Hepatic stellate cell (primary cell): ENCODE measurements at regions not wholly inside any gene's neighbourhood (a gene's known extent, or its start where the extent isn't known, plus 50 kb on each side); places are given as distances from the start of the nearest gene placed in this dataset.
"Not testable (repeated sequence)": the region's sequence is repeated elsewhere in the genome, so short reads cannot be mapped to it uniquely, and the experiment has no call there.

Source experiments
- DNase-seq: peaks from one replicate; pipeline ENCODE4 v3.0.0; 2011; ENCODE audit warnings: low spot score

DNA sequence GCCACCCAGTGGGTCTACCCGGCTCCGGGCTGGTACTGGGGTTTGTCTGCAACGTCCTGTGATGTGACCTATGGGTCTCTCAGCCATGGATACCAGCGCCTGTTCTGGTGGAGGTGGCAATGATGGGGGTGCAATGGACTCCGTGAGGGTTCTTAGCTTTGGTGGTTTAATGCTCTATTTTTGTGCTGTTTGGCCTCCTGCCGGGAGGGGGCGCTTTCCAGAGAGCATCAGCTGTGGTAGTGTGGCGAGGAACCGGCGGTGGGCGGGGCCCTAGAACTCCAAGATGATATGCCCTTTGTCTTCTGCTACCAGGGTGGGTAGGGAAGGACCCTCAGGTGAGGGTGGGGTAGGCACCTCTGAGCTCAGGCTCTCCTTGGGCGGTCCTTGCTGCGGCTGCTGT, 324.1 kb upstream of the ZFP42 start:
- not testable (repeated sequence) for DNase-seq

DNA sequence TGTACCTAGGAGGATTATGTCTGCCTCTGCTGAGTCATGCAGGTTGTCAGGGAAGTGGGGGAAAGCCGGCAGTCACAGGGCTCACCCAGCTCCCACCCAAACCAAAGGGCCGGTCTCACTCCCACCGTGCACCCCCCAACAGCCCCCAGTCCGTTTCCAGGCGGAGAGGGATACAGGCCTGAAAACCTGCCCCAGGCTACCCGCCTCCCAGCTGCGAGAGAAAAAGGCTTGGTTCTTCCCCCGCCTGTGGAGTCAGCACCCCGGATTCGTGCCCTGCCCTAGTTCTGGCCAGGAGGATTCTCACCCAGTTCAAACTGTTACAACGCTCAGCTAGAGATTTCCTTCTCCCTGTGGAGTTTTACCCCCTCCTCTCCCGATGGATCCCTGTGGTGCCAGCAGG, 323.6 kb upstream of the ZFP42 start:
- DNase-seq = not testable (repeated sequence)

DNA sequence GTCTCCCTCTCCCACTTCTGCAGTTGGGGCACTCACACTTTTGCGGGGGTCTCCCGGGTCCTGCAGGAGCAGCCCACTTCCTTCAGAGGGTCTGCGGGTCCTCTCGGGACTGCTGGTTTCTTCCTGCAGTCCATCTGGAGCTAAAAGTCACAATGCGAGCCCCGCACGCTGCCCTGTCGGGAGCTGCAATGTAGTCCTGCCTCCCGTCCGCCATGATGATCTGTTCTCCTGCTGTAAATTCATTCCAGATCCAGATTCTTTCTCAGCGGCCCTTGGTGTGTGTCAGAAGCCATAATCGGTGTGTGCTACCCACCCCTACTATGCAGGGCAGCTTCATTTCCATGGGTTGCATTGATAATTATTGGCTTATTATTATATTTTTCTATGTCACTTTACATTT, 323.0 kb upstream of the ZFP42 start:
- not testable (repeated sequence) for DNase-seq

DNA sequence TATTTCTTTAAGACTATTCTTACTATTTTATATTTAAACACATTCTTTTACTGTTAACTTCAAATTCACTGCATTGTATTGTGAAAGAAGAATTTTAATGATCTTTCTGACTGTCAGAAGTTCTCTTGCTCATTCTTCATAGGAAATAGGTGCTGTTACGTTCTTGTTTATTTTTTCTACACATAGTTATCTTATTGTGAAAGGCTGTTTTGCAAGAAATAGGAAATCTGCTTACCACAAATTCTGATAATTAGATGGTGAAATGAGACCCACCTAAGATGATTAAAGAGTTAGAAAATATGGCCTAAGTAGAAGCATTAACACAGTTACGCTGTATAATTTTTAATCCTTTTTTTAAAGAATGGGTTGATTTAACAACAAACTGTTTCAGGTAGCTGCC, 316.1 kb upstream of the ZFP42 start:
- no peak for DNase-seq

DNA sequence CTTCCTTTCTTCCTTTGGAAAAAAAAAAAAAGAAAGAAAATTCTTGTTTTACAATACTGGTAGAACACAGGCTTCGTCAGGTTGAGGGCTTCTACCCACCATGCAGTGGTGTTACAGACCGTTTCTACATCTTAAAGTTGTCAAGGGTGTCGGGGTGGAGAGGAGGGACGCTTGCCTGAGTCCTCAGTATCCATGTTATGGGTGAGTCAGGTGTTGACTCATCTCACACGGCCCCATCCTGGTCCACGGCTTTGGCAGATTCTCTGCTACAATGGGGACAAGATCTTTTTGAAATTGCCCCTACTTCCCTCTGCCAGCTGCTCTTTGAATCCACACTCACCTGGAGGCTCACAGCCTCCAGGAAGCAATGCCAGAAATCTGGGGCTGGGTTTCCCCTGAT, 310.3 kb upstream of the ZFP42 start:
- DNase-seq = no peak

DNA sequence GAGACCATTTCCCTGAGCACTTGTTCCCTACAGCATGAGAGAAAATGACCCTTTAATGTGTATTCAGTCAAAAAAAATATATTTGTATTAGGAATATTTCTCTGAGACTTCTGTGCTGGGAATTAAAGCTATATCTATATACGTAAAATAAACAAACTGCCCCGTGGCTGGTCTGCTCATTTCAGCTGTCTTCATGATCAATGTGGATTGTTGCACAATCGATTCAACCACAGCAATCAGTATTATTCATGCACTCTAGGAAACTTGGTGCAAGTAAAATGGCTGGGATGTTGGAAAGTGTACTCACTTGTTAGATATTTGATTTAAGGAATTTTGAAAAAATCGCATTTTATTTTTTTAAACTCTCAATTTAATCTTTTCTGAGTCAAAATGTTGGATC, 307.9 kb upstream of the ZFP42 start:
- DNase-seq = no peak

DNA sequence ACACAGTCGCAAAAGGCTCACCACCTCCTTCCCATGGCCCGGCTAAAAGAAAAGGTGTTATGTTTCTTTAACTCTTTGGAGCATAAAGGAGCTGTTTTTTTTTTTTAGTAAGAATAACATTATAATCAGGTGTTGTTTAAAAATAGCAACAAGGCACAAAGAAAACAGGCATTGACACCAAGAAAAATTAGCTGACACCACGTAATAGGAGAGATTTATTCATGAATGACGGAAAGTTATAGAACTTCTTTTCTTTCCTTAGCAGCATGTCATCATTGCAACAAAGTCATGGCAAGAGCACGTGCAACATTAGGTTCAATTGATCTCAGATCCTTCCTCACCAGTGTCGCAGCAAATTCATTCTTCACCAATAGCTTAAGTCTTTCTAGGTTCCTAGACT, 302.9 kb upstream of the ZFP42 start:
- DNase-seq = no peak

DNA sequence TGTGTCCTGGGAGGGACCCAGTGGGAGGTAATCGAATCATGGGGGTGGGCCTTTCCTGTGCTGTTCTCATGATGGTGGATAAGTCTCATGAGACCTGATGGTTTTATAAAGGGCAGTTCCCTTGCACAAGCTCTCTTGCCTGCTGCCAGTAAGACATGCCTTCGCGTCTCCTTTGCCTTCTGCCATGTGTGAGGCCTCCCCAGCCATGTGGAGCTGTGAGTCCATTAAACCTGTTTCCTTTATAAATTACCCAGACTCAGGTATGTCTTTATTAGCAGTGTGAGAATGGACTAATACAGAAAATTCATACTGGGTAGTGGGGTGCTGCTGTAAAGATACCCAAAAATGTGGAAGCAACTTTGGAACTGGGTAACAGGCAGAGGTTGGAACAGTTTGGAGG, 300.0 kb upstream of the ZFP42 start:
- not testable (repeated sequence) for DNase-seq

DNA sequence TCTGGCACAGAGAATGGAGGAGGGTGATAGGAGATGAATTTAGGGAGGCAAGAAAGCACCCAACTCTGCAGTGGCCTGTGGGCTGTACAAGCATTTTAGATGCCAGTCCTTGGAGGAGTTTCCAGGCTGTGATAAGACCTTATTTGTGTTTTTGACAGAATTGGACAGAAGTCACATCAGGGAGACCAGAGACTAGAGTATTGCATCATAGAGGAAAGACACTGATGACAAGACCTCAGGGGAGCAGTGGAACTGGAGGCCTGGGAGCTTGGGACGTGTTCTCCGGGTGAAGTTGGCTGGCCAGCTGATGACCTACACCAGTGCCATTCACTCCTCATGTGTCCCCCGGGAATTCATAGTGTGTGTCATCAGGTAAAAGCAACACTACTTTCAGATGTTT, 284.0 kb upstream of the ZFP42 start:
- no peak for DNase-seq

DNA sequence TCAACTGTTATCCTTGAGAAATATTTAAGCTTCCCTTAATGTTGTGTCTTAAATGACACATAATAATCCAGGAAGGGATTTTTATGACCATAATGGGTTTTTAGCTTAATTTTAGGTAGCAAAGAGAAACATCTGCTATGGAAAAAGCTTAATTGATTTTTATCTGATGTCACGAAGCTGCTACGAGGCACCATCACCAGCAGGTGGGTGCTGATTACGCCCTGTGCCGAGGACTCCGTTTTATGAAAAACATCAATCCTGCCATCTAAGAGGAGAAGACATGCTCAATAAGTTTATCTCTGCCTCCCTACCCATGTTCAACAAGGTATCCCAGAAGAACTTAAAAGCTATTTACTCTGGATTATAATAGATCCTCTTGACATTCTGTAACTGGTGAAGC, 280.6 kb upstream of the ZFP42 start:
- no peak for DNase-seq

DNA sequence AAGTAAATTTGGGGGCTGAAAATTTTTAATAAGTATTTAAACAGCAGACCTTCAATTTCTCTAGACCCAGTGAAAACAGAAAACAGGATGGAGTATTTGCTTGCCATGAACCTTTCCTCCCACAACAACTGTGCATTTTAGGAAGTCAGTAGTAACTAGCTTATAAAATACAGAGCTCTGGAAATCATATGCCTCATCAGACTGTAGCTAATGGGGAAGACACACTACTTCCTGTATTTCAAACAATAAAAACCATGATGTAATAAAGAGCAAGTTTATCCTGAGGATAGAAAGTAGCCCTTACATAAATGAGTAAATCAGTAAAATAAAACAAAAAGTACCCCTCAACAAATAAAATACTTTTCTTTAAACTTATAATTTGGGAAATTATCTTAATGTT, 280.1 kb upstream of the ZFP42 start:
- no peak for DNase-seq

DNA sequence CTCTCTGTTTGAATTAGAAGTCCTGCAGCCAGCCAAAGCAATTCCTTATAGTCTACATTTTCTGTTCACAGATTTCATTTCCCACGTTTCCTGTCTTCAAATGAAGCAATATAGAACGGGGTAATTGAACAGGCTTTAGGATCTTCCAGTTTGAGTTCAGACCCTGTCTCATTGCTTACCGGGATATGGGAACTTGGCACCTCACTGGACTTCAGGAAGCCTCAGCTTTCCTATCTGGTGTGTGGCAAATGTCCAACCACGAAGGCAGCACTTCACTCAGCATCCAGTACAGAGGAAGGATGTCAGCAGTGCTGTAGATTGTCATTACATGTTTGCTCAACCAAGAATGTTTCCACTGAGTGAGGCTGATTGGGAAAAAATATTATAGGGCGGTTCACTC, 271.1 kb upstream of the ZFP42 start:
- no peak for DNase-seq

DNA sequence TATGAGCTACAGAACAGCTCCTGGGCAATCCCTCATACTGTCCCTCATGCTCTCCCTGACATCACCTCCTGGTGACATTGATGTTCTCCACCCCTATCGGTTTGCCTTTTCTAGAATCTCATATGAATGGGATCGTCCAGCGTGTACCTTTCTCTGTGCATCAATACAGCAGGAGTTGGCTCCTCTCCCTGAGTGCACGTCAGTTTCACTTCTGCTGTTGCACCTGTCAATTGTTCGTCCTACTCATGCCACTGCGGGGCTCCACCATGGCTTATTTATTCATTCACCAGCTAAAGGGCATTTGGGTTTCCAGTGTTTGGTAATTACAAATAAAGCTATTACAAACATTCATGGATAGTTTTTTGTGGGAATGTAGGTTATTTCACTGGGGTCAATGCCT, 269.1 kb upstream of the ZFP42 start:
- no peak for DNase-seq

DNA sequence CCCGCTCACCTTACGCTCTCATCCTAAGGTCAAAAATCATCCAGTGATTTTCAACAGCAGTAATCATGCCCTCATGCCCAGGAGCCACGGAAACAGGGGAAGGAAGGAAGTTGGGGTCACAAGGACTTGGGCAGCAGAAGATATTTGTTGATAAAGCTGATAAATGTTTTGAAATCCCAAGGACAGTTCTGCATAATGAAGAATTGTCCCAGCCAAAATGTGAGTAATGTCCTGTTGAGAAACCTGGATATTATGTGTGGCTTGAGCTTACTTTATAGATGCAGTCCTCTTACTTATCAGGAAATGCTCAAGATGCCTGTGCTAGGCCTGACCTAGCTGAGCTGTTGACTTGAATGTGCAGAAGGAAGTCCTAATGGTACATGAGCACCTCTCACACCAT, 263.0 kb upstream of the ZFP42 start:
- DNase-seq = no peak

DNA sequence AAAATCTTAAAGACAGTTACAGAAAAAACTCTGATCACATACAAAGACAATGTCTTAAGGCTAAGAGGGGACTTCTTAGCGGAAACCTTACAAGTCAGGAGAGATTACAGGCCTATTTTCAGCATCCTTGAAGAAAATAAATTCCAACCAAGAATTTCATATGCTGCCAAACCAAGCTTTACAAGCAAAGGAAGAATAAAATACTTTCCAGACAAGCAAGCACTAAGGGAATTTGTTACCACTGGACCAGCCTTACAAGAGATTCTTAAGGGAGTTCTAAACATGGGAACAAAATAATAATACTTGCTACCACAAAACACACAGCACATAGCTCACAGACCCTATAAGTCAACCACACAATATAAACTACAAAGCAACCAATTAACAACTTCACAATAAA, 255.8 kb upstream of the ZFP42 start:
- no peak for DNase-seq

DNA sequence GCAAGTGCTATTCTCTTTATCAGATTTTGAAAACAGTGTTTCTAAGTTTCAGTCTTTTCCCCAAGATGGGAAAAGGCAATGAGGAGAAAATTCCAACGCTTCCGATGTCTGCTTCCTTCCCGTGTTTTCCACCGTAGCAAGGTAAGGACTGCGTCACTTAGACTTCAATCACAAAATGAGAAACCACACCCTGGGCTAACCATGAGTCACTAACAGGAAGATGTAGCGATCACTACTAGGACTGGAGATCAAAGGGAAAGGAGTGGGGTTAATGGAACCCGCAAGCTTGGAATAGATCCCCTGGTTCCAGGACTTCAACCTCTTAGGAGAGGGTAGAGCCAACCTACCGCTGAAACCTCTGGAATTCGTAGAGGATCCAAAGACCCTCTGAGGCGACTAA, 250.7 kb upstream of the ZFP42 start:
- no peak for DNase-seq

DNA sequence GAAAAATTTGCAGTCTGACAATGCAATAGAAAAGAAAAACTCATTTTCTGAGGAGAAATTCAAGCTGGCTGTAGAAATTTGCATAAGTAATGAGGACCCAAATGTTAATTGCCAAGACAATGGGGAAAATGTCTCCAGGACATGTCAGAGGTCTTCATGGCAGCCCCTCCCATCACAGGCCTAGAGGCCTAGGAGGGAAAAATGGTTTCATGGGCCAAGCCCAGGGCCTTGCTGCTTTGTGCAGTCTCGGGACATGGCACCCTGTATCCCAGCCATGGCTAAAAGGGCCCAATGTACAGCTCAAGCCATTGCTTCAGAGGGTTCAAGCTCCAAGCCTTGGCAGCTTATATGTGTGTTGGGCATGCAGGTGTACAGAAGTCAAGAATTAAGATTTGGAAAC, 244.9 kb upstream of the ZFP42 start:
- DNase-seq = not testable (repeated sequence)

DNA sequence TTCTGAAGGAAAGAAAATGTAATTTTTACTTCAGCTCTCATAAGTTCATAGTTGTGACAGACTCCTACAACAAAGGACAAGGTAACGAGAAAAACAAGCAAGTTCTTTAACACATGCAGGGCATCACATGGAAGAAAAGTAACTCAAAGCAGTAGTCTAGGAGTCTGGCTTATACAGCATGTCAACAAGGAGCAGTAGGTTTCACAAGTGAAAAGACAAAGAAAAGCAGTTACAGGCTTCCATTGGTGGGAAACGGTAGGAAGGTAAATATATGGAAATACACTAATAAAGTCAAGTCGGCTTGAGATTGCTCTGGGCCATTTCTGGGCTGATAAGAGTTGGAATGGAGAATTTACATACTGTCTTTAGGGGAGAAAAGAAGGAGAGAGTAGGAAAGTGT, 228.4 kb upstream of the ZFP42 start:
- DNase-seq = no peak

DNA sequence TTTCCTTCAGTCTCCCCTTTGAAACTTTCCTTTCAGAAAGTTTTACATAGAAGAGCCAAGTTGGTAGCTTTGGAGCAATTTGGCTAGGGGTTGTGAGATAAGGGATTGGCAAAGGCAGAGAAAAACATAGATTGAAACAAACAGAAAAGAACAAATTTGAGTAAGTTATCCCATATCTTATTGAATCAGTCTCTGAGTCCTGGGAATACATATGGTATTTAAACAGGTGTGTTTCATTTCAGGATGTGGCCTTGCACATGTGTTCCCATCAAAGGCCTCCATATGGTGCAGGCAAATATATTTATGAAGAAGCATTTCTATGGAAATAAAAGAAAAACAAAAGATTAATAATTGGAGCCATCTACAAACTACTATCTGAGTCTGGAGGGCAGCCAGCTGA, 227.9 kb upstream of the ZFP42 start:
- no peak for DNase-seq

DNA sequence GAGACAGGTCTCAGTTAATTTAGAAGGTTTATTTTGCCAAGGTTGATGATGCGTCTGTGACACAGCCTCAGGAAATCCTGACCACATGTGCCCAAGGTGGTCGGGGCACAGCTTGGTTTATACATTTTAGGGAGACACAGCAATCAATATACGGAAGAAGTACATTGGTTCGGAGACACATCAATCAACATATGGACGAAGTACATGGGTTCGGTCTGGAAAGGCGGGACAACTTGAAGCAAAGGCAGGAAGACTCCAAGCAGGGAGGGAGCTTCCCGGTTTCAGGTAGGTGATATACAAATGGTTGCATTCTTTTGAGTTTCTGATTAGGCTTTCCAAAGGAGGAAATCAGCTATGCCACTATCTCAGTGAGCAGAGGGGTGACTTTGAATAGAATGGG, 225.2 kb upstream of the ZFP42 start:
- no peak for DNase-seq

DNA sequence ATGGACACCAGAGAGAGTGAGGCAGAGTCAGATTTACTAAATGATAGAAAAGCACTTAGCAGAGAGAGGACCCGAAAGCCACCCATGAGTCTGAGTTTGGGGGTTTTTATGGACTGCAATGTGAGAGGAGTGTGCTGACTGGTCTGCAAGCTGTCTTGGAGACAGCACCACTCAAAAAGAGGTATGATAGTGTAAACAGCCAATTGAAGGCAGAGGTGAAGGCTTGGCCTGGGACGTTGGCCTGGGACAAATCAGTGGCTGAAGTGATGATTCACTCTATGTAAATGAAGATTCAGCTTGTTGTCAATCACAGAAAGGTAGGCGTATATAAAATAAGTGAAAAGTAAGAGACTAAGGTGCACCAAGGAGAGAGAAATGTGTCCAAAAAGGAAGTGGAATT, 217.6 kb upstream of the ZFP42 start:
- no peak for DNase-seq

DNA sequence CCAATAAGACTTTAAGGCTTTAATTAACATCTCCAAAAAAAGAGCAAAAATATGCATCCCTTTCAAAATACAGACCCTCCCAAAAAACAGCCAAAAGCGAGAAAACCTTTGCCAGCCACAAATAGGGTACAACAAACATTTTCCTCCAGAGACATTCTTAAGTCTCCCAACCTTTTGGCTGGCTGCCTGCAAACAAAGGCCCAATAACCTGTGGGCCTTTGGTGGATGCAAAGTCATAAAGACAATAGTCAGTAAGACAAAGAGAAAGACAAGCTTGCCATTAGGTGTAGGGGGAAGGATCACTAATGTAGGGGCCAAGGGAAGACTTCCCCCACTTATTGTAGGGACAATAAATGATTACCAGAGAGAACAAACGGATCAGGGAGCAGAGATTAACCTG, 215.5 kb upstream of the ZFP42 start:
- no peak for DNase-seq

DNA sequence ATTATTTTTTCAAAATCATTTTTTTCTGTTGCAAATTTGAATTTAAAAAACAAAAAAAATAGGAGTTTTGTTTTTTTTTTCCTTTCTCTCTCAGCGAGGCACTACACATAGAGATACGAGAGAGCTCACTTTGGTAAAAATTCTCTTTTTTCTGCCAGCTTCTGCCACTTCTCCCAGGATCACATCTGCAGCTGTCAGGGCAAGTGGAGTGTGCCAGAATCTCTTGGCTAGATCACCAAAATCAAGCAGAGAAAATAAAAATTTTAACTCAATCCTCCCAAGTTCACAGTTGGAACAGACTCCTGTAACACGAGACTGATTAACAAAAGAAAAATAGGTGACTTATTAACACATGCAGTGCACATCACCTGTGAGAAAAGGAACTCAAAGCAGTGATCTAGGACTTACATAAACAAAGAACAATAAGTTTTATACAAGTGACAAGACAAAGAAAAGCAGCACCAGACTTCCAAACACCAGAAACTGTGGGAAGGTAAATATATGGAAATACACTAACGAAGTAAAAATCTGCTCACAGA, 213.2 kb upstream of the ZFP42 start:
- DNase-seq = no peak

DNA sequence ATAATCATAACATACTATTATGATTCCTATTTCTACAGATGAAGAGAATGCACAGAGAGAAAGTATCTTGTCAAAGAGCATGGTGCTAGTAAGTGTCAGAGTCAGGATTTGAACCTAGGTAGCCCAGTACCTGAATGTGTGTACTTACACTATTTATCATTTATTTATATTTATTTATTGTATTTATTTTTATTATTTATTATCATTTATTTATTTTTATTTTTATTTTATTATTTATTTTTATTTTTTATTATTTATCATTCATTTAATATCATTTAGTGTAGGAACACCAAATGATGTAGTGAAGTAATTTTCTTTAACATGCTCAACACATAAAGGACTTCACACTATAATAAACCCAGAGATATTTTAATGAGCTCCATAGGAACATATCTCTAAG, 209.4 kb upstream of the ZFP42 start:
- DNase-seq = no peak

DNA sequence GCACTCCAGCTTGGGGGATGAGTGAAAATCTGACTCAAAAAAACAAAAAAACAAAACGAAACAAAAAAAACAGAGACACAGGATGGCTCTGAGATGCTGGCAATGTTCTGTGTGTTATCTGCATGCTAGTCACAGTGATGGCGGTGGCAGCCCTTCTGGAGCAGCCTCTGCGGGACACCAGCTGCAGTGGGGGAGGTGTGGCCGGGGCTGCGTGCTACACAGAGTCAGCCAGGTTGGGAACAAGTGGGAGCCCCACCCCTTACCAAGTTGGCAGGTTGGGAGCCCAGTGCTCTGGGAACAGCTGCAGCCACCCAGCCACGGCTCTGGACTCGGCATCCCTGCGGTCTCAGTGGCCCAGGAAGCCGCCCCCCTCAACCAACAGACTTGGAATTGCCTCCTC, 206.5 kb upstream of the ZFP42 start:
- no peak for DNase-seq
